Activated B cell treated with CpG ODN at 0.5 μM for 24 hours (primary cell): ENCODE measurements at regions not wholly inside any gene's neighbourhood (a gene's known extent, or its start where the extent isn't known, plus 50 kb on each side); places are given as distances from the start of the nearest gene placed in this dataset.

Experiments
- ATAC-seq: fragments of 200-7000 bp; cut with Tn5 transposase; one replicate; pipeline ENCODE4 v1.10.0; 2021; ENCODE audit warnings: low read depth, mild to moderate bottlenecking, moderate library complexity
- CTCF ChIA-PET: fragments of 350-600 bp; sonication (Branson Sonifier 250); formaldehyde crosslinking; loops from one replicate; lab custom pipeline; 2021; ENCODE audit warnings: antibody characterized with exemption; lab: Charles Lee
- POLR2A ChIA-PET: fragments of 350-600 bp; sonication (Branson Sonifier 250); formaldehyde crosslinking; loops from one replicate; lab custom pipeline; 2021; ENCODE audit warnings: antibody characterized with exemption; lab: Charles Lee
- DNase-seq: peaks from one replicate; pipeline ENCODE4 v3.0.0; 2022
- H3K27ac Mint-ChIP-seq: one replicate; pipeline ENCODE4 v1.8.0; 2020; ENCODE audit warnings: mixed read lengths
- H3K27me3 Mint-ChIP-seq: one replicate; pipeline ENCODE4 v1.8.0; 2021; ENCODE audit warnings: mixed read lengths
- H3K36me3 Mint-ChIP-seq: one replicate; pipeline ENCODE4 v1.8.0; 2021; ENCODE audit warnings: low read depth, mixed read lengths
- H3K4me1 Mint-ChIP-seq: one replicate; pipeline ENCODE4 v1.8.0; 2021; ENCODE audit warnings: mixed read lengths
- H3K4me3 Mint-ChIP-seq: one replicate; pipeline ENCODE4 v1.8.0; 2020; ENCODE audit warnings: mild to moderate bottlenecking, mixed read lengths
- H3K9me3 Mint-ChIP-seq: one replicate; pipeline ENCODE4 v1.8.0; 2020; ENCODE audit warnings: mixed read lengths
- CTCF ChIP-seq: fragments of 200-600 bp; IDR thresholded peaks from one replicate; pipeline ENCODE4 v1.8.0; 2022; ENCODE audit warnings: antibody characterized with exemption, mild to moderate bottlenecking
- intact Hi-C: fragments of 100-400 bp; cut with micrococcal nuclease; formaldehyde crosslinking; loops from one replicate; pipeline ENCODE4 v1.15.1; 2024

- Mint-ChIP-seq H3K36me3 (no peaks in the 10 kb centered on the region), H3K4me3 (no peak overlapping the region), H3K27ac (no peak overlapping the region), H3K27me3 (no peaks in the 10 kb centered on the region), H3K4me1 (no peaks in the 10 kb centered on the region), H3K9me3 (peaks cover 16% of the 10 kb centered on the region)
- no peak for TF ChIP-seq CTCF
- DNase-seq = no peak
- ChIA-PET POLR2A (no interaction called here), CTCF (no interaction called here)
- intact Hi-C loops = no loop called here
- ATAC-seq = no peak
Observed at GRCh38 chr18:2256577-2256976, 314.7 kb downstream of the METTL4 start.

GRCh38 chr18:2258954-2259353, 312.4 kb downstream of the METTL4 start:
- intact Hi-C loops = no loop called here
- H3K36me3 Mint-ChIP-seq = no peaks in the 10 kb centered on the region
- peaks cover 12% of the 10 kb centered on the region for H3K9me3 Mint-ChIP-seq
- no peak overlapping the region for H3K27ac Mint-ChIP-seq
- ChIA-PET CTCF (no interaction called here), POLR2A (no interaction called here)
- DNase-seq = no peak
- no peaks in the 10 kb centered on the region for H3K4me1 Mint-ChIP-seq
- no peak for ATAC-seq
- TF ChIP-seq CTCF = no peak
- no peak overlapping the region for H3K4me3 Mint-ChIP-seq
- no peaks in the 10 kb centered on the region for H3K27me3 Mint-ChIP-seq

- no peak for TF ChIP-seq CTCF
- no peaks in the 10 kb centered on the region for H3K4me1 Mint-ChIP-seq
- no peak overlapping the region for H3K27ac Mint-ChIP-seq
- no peak for DNase-seq
- peaks cover 3% of the 10 kb centered on the region for H3K27me3 Mint-ChIP-seq
- no peak for ATAC-seq
- H3K9me3 Mint-ChIP-seq = no peaks in the 10 kb centered on the region
- POLR2A ChIA-PET = no interaction called here
- H3K4me3 Mint-ChIP-seq = no peak overlapping the region
- CTCF ChIA-PET = no interaction called here
- intact Hi-C loops = no loop called here
- no peaks in the 10 kb centered on the region for H3K36me3 Mint-ChIP-seq
Observed at GRCh38 chr18:2263303-2263890, 307.9 kb downstream of the METTL4 start.

GRCh38 chr18:2274613-2275012, 296.7 kb downstream of the METTL4 start:
- no peak overlapping the region for H3K4me3 Mint-ChIP-seq
- ATAC-seq (no peak), DNase-seq (no peak)
- POLR2A ChIA-PET = no interaction called here
- intact Hi-C loops = no loop called here
- H3K27ac Mint-ChIP-seq = no peak overlapping the region
- H3K9me3 Mint-ChIP-seq = no peaks in the 10 kb centered on the region
- H3K4me1 Mint-ChIP-seq = no peaks in the 10 kb centered on the region
- TF ChIP-seq CTCF = no peak
- H3K36me3 Mint-ChIP-seq = no peaks in the 10 kb centered on the region
- H3K27me3 Mint-ChIP-seq = peaks cover 7% of the 10 kb centered on the region
- CTCF ChIA-PET = no interaction called here

GRCh38 chr18:2281086-2281485, 290.2 kb downstream of the METTL4 start:
- H3K27me3 Mint-ChIP-seq = no peaks in the 10 kb centered on the region
- TF ChIP-seq CTCF = no peak
- CTCF ChIA-PET = no interaction called here

More at GRCh38 chr18:2281086-2281485, 290.2 kb downstream of the METTL4 start:
- no peak overlapping the region for H3K27ac Mint-ChIP-seq
- H3K4me3 Mint-ChIP-seq = no peak overlapping the region
- intact Hi-C loops = no loop called here
- no peaks in the 10 kb centered on the region for H3K9me3 Mint-ChIP-seq
- POLR2A ChIA-PET = no interaction called here
- DNase-seq = no peak
- no peak for ATAC-seq
- H3K4me1 Mint-ChIP-seq = no peaks in the 10 kb centered on the region
- H3K36me3 Mint-ChIP-seq = no peaks in the 10 kb centered on the region
